ENCODE measurements at regions not wholly inside any gene's neighbourhood (a gene's known extent, or its start where the extent isn't known, plus 50 kb on each side); places are given as distances from the start of the nearest gene placed in this dataset.

DNA sequence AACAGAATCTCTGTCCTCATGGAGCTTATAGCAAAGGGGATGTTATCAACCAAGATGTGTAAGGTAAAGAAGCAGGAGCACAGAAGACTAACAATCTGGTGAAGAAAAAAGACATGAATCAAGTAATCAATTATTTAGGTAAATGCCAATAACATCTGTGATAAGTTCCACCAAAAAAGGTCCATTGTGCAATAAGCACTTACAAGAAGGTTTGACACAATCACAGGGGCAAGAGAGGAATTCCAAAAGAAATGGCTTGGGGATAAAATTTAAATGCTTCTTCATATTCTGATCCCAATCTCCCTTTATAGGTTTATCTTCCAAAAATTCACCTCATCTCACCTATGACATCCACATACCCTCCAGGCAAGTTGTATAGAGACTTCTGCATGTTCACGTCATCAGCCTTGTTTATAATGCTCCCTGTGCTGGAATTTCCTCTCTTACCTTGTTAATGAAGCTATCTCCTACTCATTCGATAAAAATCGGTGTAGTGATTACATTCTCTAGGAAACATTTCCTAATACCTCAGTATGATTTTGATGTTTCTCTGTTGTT, 53.6 kb upstream of the DPT start:
- Histone ChIP-seq H3K4me3 (ENCODE audit: low read depth, low read length) (no peak overlapping the region), H3K27me3 (replicated peaks) (no peaks in the 10 kb centered on the region), H3K27ac (no peak overlapping the region), H3K36me3 (replicated peaks) (no peaks in the 10 kb centered on the region)
- no peak for TF ChIP-seq CTCF (IDR thresholded peaks at IDR 0.05; ENCODE audit: low read depth, low read length, missing control alignments)
- in situ Hi-C loops (cut with HindIII; ENCODE audit: low pct_ligation_motif_present, low sequenced_read_pairs), result no loop called here
- DNase-seq, result no peak

DNA sequence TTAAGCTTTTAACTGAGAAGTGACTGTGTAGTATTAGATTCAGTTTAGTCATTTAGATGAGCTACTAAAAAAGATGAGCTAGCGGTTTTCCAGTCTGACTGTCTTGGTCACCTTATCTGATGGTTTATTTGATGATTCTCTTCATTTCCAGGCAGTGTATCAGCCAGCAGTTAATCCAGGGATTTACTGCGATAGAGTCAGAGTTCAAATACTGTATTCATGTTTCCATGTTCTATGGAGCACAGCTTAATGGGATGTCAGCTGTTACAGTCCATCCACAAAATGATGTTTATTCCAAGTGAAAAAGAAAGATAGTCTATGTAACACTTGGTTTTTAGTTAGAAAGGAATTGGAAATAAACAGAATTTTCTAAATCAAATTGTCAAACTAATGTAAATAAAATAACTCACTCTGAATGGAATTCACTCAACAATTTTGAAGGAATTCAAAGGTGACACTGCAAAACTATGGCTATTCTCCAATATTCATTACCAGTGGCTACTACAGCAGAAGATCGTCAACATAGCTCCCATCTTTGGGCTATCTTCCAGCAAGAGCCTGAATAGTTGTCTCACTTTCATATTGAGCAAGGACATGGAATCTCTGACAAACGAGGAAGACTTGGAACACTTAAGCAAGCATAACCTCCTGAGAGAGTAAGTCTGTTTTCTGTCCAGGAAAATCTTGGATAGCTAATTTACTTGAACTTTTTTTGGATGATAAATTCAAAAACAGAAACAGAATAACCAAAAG, 54.6 kb upstream of the DPT start:
- Histone ChIP-seq H3K4me3 (ENCODE audit: low read depth, low read length) (no peak overlapping the region), H3K27ac (no peak overlapping the region), H3K36me3 (replicated peaks) (no peaks in the 10 kb centered on the region), H3K27me3 (replicated peaks) (no peaks in the 10 kb centered on the region)
- in situ Hi-C loops (cut with HindIII; ENCODE audit: low pct_ligation_motif_present, low sequenced_read_pairs), result no loop called here
- TF ChIP-seq CTCF (IDR thresholded peaks at IDR 0.05; ENCODE audit: low read depth, low read length, missing control alignments), result no peak
- DNase-seq, result no peak

DNA sequence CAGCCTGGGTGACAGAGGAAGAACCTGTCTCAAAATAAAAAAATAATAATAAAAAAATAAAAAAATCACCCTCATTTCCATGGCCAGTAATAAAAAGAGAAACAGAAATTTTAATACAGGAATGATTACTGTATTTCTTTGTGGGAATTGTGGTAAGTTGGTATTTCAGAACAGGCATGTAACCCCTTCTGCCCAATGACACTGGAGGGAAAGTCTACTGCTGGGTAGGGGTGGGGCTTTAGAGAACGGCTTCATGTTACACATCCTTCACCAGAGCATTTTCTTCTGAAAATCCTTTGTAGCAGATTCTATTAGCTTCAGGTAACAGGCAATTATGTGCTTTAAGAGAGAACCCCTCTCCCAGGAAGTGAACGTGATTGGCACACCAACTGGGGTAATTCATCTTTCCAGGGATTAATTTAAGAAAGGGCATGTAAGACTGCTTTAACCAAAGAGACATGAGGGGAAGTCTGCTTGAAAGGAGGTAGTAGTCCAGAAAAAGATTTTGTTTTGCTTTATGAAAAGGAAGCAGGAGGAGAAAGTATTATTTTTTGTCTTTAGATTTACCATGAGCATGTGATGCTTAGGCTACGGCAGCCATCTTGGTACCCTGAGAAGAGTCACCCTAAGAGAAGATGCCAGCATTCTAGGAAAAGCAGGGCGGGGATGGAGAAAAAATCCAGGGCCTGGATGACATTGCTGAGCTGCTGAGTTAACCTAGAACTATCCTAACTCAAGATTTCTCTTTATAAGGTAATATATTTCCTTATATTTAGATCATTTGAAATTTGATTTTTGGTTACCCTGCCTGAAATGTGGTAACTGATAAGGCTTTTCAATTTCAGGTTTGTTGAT, 57.7 kb upstream of the DPT start:
- H3K36me3 ChIP-seq (replicated peaks), result no peaks in the 10 kb centered on the region
- H3K27ac ChIP-seq, result no peak overlapping the region
- H3K4me3 ChIP-seq (ENCODE audit: low read depth, low read length), result no peak overlapping the region
- no peak for DNase-seq
- no peaks in the 10 kb centered on the region for H3K27me3 ChIP-seq (replicated peaks)
- in situ Hi-C loops (cut with HindIII; ENCODE audit: low pct_ligation_motif_present, low sequenced_read_pairs), result no loop called here
- TF ChIP-seq CTCF (IDR thresholded peaks at IDR 0.05; ENCODE audit: low read depth, low read length, missing control alignments), result no peak

DNA sequence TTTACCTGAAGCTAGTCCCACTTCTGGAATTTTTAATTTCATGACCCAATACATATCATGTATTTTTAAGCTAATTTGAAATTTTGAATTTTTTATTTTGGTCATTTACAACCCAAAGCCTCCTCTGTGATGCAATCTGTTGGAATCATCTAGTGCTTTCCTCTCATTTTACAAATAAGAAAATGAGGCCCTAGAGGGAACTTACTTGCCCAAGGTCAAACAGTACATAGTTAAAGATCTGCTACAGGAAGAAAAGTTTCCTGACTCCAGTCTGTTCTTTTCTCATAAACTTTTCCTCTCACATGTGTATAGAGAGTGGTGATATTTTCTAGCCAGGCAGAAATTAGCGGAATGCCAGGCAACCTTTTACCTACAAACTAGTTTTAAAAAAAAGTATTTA, 59.3 kb upstream of the DPT start:
- DNase-seq, result no peak
- Histone ChIP-seq H3K27me3 (replicated peaks) (no peaks in the 10 kb centered on the region), H3K36me3 (replicated peaks) (no peaks in the 10 kb centered on the region), H3K4me3 (ENCODE audit: low read depth, low read length) (no peak overlapping the region), H3K27ac (no peak overlapping the region)
- in situ Hi-C loops (cut with HindIII; ENCODE audit: low pct_ligation_motif_present, low sequenced_read_pairs), result no loop called here
- no peak for TF ChIP-seq CTCF (IDR thresholded peaks at IDR 0.05; ENCODE audit: low read depth, low read length, missing control alignments)

DNA sequence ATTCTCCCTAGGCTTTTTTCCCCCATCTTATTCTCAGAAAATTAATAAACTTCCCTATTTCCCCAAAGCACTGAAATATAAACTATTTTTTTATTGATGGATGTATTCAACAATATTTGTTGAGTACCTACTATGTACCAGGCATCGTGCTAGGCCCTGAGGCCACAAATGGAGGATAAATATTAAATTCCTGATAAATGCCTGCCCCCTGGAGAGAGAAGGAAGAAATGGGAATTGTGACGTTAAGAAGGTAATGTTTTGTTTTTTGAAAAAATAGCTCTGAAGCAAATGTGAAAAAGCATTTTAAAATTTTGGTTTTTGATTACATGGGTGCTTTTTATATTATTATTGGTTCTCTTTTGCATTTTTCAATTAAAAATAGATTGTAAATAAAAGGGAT, 60.5 kb upstream of the DPT start:
- H3K27ac ChIP-seq, result no peak overlapping the region
- no peaks in the 10 kb centered on the region for H3K27me3 ChIP-seq (replicated peaks)
- in situ Hi-C loops (cut with HindIII; ENCODE audit: low pct_ligation_motif_present, low sequenced_read_pairs), result no loop called here
- H3K36me3 ChIP-seq (replicated peaks), result no peaks in the 10 kb centered on the region
- no peak overlapping the region for H3K4me3 ChIP-seq (ENCODE audit: low read depth, low read length)
- TF ChIP-seq CTCF (IDR thresholded peaks at IDR 0.05; ENCODE audit: low read depth, low read length, missing control alignments), result no peak
- no peak for DNase-seq

Measured in brain microvascular endothelial cell (primary cell).